Activated CD4-positive, alpha-beta T cell treated with anti-CD3 and anti-CD28 coated beads, Interleukin-2, Interleukin-4, amounts not matched to agents 100 ng/mL and 50 ng/mL, durations not matched to agents 16 hours and 8 hours (primary cell): ENCODE measurements at regions not wholly inside any gene's neighbourhood (a gene's known extent, or its start where the extent isn't known, plus 50 kb on each side); places are given as distances from the start of the nearest gene placed in this dataset.
"Not testable (repeated sequence)": the region's sequence is repeated elsewhere in the genome, so short reads cannot be mapped to it uniquely, and the experiment has no call there.

Experiments
- DNase-seq: peaks from one replicate; pipeline ENCODE4 v3.0.0-alpha.2; 2020; ENCODE audit warnings: low spot score

- no peak for DNase-seq
Observed at GRCh38 chr15:96582473-96582872, 252.0 kb downstream of the NR2F2 start.

- no peak for DNase-seq
Observed at GRCh38 chr15:96583671-96584070, 253.2 kb downstream of the NR2F2 start.

- DNase-seq: no peak
Observed at GRCh38 chr15:96585484-96586386, 255.2 kb downstream of the NR2F2 start.

- no peak for DNase-seq
Observed at GRCh38 chr15:96586901-96587300, 256.4 kb downstream of the NR2F2 start.

DNA sequence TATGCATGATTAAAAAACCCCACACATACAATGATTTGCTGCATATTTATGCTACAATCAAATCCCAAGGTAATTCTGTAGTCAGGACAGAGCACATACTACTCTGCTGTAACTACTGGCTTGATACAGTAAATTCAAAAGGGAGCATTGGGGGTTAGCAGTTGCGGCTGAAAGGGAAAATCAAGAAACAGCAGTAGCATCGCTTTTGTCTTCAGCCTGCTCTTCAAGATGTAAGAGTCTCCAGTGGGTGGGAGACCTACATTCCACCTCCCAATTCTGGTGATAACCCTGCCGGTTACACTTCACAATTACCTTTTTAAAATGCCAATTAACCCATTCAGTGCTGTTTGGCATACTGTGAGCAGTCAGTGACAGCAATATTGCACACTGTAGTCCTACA is 259.4 kb downstream of the NR2F2 start:
- DNase-seq: no peak

GRCh38 chr15:96593735-96594134 is 263.2 kb downstream of the NR2F2 start:
- no peak for DNase-seq

GRCh38 chr15:96595951-96596350 is 265.5 kb downstream of the NR2F2 start:
- DNase-seq: no peak

GRCh38 chr15:96598514-96598913 is 268.0 kb downstream of the NR2F2 start:
- no peak for DNase-seq

- DNase-seq: no peak
Observed at GRCh38 chr15:96599268-96599667, 268.8 kb downstream of the NR2F2 start.

GRCh38 chr15:96600350-96600749 is 269.9 kb downstream of the NR2F2 start:
- DNase-seq: no peak

DNA sequence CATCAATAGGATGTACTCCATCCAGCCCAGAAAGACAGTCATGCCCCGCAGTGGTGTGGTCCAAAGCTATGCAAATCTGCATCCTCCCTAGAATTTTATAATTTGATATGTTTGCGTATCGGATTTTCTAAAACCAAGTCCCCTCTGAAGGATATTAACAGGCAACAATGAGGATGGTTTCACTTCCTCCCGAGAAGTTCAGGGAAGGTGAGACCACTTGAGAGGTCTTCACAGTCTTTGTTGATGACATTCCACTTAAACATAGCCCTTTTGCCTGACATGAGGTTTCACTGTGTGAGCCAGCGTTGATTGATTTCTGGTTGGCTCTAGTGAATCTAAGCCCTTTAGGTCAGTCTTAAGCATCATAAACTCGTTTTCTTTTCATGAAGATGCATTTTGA is 276.1 kb downstream of the NR2F2 start:
- no peak for DNase-seq

DNA sequence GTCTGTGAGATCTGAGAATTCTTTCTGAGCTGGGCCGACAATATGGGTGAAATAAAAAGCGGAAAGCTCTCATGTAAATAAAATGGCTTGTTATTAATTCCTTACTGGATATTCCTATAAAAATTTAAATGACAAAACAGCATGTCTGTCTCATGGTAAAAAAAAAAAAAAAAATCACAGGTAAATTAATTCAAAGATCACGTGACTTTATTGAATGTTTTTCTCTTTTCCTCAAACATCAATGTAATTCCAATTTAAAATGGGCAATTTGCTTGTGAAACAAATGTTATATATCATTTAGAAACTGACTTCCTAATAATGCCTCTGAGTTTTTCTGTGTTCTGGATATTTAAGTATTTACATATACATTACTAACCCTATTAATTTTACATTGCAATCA is 280.3 kb downstream of the NR2F2 start:
- DNase-seq: no peak

DNA sequence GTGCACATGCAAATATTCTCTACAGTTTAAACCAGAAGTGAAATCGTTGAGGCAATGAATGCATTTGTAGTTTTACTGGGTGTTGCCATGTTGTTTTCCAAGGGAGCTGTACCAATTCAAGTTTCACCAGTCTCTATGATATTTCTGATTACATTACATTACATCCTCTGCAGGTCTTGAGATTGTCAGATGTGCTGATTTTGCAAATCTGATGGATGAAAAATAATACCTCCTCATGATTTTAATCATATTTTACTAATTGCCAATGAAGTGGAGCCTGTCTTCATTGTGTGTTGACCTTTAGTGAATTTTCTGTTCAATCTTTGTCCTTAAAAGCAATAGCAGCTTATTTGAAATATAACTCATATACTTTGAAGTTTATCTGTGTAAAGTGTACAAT is 282.4 kb downstream of the NR2F2 start:
- DNase-seq: no peak

DNA sequence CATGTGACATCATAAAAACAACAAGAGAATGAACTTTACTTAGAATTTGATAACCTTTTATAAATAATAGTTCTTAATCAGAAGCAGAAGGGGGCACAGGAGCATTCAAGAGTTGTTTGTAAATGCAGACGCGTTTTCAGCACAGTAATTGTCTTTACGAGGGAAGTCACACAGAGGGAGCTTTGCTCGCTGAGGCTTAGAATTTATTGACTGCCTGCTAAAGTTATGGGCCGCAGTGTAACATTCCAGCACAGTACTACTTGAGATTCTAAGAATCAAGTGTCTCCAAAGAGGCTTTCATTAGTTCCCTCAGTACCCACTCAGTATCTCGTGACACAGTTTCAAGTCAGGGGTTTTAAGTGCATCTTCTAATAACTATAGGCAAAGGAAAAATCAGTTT is 288.7 kb downstream of the NR2F2 start:
- DNase-seq: no peak

- DNase-seq: no peak
Observed at GRCh38 chr15:96622714-96623113, 292.2 kb downstream of the NR2F2 start.

DNA sequence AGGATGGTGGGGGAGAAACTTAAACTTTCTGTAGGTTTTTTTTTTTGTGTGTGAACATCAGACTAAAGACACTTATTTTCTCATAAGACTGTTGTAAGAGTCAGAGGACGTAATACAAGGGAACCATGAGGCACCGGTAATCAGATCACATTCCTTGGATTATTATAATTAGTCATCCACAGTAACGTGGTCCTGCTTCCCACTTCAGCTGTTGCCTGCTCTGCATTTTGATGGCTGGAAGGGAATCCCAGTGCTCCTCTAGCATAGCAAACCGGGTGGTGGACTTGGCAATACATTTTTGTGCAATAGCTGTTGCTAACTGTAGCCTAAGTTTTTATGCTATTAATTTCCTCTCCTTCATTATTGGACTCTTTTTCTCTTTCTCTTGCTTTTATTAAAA is 294.8 kb downstream of the NR2F2 start:
- DNase-seq: no peak

DNA sequence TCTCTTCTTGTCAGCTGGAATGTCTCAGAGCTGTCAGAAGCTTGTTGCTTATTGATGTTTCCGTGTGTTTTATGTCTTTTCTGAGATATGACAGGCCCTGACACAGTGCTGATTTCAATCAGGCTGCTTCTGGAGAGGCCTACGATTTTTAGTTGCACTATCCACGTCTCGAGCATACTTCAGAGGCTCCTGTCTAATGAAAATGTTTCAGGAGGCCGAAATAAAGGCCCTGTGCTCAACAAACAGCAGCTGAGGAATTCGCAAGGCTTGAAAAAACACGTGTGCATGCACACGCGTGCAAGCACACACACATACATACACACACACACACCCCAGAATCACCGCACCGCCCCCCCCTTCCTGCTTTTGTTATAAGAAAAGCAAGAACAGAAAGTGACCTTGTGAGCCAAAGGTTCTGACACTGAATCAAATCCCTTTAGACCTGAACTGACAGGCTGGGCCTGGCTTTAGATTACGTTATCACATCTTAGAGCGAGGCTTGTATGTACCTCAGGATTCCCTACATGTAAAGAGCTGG is 296.6 kb downstream of the NR2F2 start:
- no peak for DNase-seq

DNA sequence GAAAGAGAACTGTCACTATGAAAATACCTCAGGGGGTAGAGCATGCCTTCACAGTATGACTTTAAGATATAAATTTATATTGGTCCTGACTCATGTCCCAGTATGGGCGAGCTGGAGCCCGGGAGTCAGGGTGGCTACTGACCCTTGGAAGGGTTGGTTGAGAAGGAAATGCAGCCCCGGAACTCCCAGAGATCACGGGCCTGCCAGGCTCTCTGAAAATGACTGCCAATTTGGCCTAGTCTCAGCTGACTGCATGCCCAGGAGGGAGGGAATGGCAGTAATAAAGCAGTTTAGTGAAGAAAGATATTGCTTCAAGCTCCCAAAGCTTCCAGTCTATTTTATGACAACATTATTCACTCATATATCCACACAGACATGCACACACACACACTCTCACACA is 299.0 kb downstream of the NR2F2 start:
- no peak for DNase-seq

- DNase-seq: no peak
Observed at GRCh38 chr15:96638793-96639192, 308.3 kb downstream of the NR2F2 start.

DNA sequence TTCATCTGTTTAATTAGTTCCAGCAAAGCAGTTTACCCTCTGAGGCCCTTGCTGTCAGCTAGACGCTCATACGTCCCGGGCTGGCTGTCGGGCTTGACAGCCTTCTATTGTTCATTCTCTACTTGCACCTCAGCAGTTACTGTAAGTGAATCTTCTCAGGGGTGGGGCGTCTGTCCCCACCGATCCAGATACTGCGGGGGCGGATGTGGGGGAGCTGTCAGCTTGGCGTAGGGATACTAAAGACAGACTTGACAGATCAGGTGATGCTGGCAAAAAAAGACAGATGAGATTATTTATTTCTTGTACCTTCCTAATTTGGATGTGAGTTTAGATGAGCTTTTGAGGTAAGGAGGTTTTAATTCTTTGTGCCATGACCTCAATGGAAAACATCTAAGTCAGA is 315.3 kb downstream of the NR2F2 start:
- no peak for DNase-seq

DNA sequence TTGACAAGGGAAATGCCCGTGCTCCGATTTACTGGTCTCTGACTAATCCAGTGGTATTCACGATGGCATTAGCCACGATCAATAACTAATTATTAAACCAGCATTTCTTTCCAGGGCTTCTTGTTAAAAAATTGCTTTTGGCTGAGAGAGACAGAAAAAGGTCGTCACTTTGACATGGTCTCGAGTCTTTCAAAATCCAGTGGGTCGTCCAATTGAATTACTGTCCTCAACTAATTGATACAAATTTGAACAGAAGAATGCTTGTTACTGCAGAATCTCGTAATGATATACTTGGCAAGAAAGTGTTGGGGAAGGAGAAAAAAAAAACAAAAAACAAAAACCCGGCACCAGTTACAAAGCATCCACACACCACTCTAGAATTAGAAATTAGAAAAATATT is 318.4 kb downstream of the NR2F2 start:
- DNase-seq: no peak

DNA sequence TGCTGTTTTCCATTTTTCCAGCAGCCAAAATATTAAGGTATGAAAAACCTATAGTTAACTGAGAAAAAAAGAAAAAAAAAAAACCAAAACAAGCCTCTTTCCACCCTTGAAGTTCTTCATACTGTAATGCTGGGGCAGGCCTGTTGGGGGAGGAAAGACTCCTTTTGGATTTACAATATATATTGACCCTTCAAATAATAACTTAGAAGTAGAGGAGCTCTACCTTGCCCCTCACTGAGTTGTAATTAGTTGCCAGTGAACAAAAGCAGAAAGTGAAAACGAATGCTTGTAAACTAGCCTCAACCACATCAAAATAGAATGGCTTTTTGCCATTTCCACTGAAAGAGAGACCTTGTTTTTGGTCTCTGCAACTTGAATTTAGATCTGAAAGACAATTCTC is 326.6 kb downstream of the NR2F2 start:
- DNase-seq: no peak

- not testable (repeated sequence) for DNase-seq
Observed at GRCh38 chr15:96666979-96667378, 336.5 kb downstream of the NR2F2 start.

DNA sequence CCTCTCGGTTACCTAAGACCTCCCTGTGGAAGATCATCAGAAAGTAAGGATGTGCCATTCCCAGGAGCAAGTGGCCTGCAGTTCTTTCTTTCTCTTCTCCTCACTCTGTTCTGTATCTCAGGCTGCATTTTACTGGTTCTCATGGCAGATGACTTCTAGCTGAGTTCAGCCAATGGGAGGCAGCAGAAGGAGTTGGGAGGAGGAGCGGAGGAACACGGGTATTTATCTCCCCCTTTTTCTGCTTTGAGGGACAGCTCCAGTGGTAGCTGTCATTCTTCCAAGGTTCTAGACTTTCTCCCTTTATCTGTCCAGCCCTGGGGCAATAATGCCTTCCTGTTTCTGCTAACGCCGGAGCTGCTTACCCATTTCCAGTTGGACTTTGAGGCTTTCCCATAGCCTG is 339.9 kb downstream of the NR2F2 start:
- no peak for DNase-seq
